GM12865 (cell line): ENCODE measurements at regions not wholly inside any gene's neighbourhood (a gene's known extent, or its start where the extent isn't known, plus 50 kb on each side); places are given as distances from the start of the nearest gene placed in this dataset.
"Not testable (repeated sequence)": the region's sequence is repeated elsewhere in the genome, so short reads cannot be mapped to it uniquely, and the experiment has no call there.

Experiments used
- DNase-seq: peaks from one replicate; pipeline ENCODE4 v3.0.0; 2010; ENCODE audit warnings: low read depth
- H3K4me3 ChIP-seq: 2 replicates; pipeline ENCODE4 v1.5.1; 2011; ENCODE audit warnings: mild to moderate bottlenecking, low read depth, low read length, control low read depth
- TF ChIP-seq, protein P1 (sequence below): IDR thresholded peaks from 2 replicates; pipeline ENCODE4 v1.5.1; 2011; ENCODE audit warnings: low read length, control low read depth, low read depth, inconsistent platforms; ENCODE audit not compliant: insufficient read depth; ENCODE audit errors: missing control alignments

DNA sequence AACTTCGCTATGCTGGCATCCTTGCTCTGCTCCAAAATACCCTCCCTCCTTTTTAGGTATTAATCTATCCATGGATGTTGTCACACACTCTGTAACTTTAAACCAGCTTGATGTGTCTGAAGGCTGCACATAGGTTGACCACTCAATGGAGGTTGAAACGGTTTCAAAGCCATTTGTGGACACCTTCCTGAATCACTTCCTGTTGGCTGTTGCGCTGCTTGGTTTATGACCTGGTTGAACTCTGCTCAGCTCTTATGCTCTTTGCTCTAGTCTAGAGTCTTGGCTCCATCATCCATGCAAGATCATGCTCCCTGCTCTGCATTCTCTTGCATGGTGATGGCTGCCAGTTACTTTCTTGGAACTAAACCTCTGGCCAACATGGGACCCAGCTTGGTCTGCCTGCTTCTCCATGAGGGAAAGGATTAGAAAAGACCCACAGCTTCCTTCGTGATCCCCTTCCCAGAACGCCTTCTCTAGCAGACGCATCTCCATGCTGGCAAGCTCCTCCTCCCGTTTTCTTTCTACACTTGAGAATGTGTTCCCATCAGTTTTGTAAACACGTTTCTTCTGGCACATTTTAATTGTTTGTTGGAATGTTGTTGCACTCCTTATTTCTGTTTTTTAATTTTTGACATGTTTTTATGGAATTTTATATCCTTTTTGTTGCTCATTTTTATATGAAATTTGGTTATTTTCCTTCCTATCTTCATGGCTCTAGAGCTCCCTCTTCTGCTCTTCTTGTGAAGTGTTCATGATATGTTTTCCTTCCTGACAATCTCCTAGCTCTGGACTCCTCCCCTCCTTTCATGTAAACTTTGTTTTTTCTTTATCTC, 149.8 kb downstream of the XPNPEP1 start:
- H3K4me3 ChIP-seq: no peak overlapping the region
- TF ChIP-seq, protein P1, sequence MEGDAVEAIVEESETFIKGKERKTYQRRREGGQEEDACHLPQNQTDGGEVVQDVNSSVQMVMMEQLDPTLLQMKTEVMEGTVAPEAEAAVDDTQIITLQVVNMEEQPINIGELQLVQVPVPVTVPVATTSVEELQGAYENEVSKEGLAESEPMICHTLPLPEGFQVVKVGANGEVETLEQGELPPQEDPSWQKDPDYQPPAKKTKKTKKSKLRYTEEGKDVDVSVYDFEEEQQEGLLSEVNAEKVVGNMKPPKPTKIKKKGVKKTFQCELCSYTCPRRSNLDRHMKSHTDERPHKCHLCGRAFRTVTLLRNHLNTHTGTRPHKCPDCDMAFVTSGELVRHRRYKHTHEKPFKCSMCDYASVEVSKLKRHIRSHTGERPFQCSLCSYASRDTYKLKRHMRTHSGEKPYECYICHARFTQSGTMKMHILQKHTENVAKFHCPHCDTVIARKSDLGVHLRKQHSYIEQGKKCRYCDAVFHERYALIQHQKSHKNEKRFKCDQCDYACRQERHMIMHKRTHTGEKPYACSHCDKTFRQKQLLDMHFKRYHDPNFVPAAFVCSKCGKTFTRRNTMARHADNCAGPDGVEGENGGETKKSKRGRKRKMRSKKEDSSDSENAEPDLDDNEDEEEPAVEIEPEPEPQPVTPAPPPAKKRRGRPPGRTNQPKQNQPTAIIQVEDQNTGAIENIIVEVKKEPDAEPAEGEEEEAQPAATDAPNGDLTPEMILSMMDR: peak; percentile 39
- DNase-seq: peak; percentile 34

DNA sequence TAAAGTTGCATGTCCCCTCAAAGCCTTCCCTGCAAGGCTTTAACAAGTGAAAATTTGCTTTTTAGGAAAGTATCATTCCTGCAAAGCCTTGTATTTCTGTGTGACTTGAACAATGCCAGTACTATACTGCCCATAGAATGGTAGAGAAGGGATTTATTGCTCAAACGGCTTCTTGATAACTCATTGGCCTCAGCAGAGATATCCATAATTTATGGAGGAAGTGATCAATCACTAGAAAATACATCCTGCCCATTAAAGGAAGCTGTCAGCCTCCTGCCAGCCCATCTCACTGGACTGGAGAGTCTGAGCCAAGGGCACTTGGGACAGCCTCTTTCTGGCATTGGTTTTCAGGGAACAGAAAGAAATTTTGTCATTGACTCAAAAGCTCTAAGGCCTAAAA, 152.6 kb downstream of the XPNPEP1 start:
- H3K4me3 ChIP-seq: no peak overlapping the region
- TF ChIP-seq, protein P1: no peak

DNA sequence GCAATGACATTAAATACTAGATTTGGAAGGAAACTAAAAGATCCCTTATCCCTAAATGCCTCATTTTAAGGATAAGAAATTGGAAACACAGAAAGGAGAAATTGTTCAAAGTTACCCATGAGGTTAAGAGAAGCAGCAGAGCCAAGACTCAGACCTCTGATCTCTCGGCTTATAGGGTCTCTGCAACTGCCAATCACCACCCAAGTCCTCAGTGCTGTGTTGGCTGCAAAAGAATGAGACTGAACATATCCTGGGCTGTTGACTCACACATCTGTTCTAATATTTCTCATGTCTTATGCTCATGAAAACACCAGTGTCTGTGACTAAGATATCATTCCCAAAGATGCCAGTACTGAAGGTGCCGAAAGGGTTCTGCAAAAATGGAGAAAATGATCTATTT, 153.3 kb downstream of the XPNPEP1 start:
- TF ChIP-seq, protein P1: no peak
- H3K4me3 ChIP-seq: no peak overlapping the region
- no peak for DNase-seq

More for the DNA sequence above, 152.6 kb downstream of the XPNPEP1 start:
- DNase-seq: no peak

DNA sequence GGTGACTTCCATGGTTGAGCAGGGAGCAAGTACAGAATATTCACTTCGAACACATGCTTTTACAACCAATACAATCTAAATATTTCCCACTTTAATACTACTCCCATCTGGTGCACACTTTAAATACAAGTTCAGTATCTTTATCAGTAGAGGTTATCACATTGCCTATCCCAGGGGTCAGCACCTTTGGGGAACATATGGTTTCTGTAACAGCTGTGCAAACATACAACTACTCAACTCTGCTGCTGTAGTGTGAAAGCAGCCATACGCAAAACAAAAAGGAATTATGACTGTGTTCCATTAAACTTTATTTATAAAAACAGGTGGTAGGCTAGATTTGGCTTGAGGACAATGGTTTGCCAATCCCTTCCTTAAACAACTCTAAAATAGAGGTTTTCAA, 157.5 kb downstream of the XPNPEP1 start:
- TF ChIP-seq, protein P1: no peak
- H3K4me3 ChIP-seq: no peak overlapping the region
- DNase-seq: no peak

DNA sequence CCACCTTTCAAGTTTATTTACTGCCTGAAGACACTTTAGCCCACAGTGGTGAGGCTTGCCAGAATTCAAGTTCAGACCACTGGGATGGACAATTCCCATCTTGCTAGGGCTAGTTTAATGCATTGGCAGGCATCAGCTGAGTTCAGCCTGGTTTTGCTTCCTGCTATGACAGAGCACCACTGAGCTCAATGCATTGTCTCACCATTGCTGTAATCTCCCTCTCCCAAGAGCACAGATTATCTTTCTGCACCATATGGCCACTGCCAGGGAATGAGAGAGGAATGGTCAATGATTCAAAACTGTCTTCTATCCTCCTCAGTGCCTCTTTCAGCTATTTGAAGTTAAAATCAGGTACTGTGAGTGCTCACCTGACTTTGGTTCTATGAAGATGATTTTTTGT, 160.8 kb downstream of the XPNPEP1 start:
- TF ChIP-seq, protein P1: no peak
- H3K4me3 ChIP-seq: no peak overlapping the region
- no peak for DNase-seq

DNA sequence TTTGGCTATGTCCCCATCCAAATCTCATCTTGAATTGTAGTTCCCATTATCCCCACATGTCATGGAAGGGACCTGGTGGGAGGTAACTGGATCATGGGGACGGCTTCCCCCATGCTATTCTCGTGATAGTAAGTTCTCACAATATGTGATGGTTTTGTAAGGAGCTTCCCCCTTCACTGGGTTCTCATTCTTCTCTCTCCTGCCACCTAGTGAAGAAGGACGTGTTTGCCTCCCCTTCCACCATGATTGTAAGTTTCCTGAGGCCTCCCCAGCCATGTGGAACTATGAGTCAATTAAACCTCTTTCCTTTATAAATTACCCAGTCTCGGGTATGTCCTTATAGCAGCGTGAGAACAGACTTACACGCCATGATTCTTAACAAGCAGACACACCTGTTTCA, 165.6 kb downstream of the XPNPEP1 start:
- H3K4me3 ChIP-seq: not testable (repeated sequence)
- peak; percentile 20 for DNase-seq

DNA sequence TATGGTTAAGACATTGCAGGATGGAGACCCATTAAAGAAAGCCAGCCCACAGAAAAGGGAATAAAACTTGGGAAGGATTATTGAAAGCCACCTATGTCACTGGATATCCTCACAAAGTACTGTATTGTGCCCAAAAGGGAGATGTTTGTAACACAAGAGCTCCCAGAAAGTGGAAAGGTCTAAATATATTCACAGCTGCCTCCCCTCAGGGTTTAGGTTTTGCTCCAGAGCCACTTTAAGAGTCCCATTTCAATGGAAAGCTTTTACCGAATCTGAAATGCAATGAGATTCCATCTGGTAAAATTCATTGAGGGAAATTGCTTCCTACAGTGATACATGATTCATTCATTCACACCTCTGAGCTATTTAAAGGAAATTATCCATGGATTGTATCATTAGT, 176.4 kb downstream of the XPNPEP1 start:
- DNase-seq: no peak
- H3K4me3 ChIP-seq: no peak overlapping the region
- TF ChIP-seq, protein P1: no peak
